HUDEP-2 (cell line): ENCODE measurements at regions not wholly inside any gene's neighbourhood (a gene's known extent, or its start where the extent isn't known, plus 50 kb on each side); places are given as distances from the start of the nearest gene placed in this dataset.
"Not testable (repeated sequence)": the region's sequence is repeated elsewhere in the genome, so short reads cannot be mapped to it uniquely, and the experiment has no call there.

Experiments used
- DNase-seq, 76 experiments: peaks; one replicate each; lab custom pipeline; 2025; ENCODE audit not compliant: unreplicated experiment in 76 of 76; lab: John Stamatoyannopoulos, UW

DNA sequence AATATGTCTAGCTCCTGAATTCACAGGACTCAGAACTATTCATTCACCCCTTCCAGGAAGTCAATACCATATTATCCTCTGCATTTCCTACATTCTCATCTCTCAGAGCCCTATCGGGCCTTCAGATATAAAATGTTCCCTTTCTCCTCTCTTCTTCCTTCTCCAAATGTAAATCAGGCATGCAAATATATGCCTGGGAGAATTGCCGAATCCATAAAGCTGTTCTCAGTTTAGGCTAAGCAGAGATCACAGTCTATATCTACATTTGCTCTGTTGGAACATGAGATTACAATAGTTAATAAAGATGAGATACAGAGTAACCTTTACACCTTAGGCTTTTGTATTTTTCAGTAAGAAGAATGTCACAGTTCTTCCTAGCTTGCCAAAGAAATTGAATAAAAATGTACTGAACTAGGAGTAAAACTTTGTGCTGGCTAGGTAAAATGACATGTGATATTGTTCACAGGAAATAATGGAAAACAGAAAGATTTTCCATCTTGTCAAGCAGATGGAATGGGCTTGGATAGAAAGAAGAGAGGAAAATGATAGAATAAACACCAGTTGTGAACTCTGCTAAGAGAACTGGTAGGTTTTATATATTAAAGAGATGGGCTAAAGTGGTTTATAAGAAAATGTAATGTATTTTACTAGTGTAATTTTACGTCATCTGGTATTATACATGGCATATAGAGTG lies 161.5 kb downstream of the NRIP1 start:
- no peak for DNase-seq

- DNase-seq, result no peak
Measured at GRCh38 chr21:14901482-14901958, 163.3 kb downstream of the NRIP1 start.

GRCh38 chr21:14900611-14901010 lies 164.2 kb downstream of the NRIP1 start:
- DNase-seq, result no peak

- no peak for DNase-seq
Measured at GRCh38 chr21:14900058-14900457, 164.7 kb downstream of the NRIP1 start.

DNA sequence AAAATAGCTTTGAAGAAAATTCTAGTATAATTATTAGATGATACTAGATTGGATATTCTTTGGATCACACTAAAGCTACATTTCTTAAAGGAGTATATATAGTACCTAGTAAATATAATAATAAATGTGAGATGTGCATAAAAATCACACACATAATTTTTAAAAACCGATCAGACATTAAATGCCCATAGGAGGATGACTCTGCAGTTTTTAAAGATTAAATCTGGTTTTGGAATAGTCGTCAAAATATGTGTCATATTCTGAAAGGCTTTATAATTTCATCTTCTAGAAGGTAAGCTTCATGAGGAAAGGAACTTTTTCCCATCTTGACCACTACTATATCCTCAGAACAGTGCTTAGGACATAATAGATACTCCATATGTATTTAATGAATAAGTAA lies 169.0 kb downstream of the NRIP1 start:
- DNase-seq, result no peak

GRCh38 chr21:14890141-14890540 lies 174.7 kb downstream of the NRIP1 start:
- no peak for DNase-seq

- no peak for DNase-seq
Measured at GRCh38 chr21:14889080-14889810, 175.6 kb downstream of the NRIP1 start.

- no peak for DNase-seq
Measured at GRCh38 chr21:14888202-14888601, 176.6 kb downstream of the NRIP1 start.

GRCh38 chr21:14886001-14886400 lies 178.8 kb downstream of the NRIP1 start:
- DNase-seq, result no peak

DNA sequence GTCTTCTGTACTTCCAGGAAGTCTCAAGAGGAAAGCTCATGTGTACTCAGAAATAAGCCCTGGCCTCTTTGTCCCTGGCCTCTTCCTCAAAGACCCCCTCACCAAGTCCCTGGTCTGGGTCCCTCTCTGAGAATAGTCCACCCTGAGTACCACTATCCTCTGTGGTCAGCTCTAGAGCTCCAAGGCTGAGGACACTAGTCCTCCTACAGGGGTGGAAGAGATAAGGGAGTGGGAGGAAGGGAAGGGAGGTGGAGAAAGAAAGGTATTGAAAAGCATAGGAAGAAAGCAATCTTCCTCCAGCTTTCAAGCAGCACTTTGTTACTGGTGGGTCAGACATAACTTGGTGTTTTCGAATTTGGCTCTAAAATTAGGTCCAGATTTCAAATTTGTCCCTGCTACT lies 181.4 kb downstream of the NRIP1 start:
- DNase-seq, result no peak

GRCh38 chr21:14882545-14882944 lies 182.3 kb downstream of the NRIP1 start:
- DNase-seq, result not testable (repeated sequence)

GRCh38 chr21:14881863-14882499 lies 182.8 kb downstream of the NRIP1 start:
- no peak for DNase-seq

GRCh38 chr21:14880922-14881321 lies 183.9 kb downstream of the NRIP1 start:
- DNase-seq, result no peak

DNA sequence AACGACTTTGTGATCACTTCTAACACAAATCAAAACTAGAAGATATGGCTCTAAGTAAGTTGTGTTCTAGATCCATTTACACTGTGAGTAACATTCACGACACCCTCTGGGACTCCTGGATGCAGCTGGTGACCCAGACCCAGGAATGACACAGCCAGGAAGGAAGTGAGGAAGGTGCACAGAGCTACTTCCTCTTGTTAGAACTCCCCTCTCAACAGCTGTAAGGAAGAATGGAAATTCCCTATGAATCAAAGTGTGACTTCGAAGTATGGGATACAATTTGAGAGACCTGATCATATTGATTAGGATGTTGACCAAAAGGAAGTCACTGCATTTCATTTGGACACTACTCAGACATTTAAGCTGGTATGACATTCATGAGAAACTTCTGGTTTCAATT lies 185.3 kb downstream of the NRIP1 start:
- no peak for DNase-seq

- no peak for DNase-seq
Measured at GRCh38 chr21:14878971-14879370, 185.8 kb downstream of the NRIP1 start.

- DNase-seq, result no peak
Measured at GRCh38 chr21:14877581-14878228, 187.1 kb downstream of the NRIP1 start.

DNA sequence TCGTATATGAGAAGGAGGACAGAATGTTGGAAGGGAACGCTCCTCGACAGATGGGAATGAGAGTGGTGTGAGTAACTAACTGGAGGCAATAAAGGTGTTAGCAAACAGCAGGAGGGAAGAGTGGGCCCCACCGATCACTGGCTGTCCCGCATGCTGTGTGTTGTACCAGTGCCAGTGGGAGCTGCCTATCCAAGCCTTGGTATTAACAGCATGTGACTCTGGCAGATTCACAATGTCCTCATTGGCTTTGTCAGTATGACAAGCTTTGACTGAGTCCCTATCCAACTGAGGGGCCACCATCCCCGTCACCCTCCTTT lies 188.3 kb downstream of the NRIP1 start:
- no peak for DNase-seq

DNA sequence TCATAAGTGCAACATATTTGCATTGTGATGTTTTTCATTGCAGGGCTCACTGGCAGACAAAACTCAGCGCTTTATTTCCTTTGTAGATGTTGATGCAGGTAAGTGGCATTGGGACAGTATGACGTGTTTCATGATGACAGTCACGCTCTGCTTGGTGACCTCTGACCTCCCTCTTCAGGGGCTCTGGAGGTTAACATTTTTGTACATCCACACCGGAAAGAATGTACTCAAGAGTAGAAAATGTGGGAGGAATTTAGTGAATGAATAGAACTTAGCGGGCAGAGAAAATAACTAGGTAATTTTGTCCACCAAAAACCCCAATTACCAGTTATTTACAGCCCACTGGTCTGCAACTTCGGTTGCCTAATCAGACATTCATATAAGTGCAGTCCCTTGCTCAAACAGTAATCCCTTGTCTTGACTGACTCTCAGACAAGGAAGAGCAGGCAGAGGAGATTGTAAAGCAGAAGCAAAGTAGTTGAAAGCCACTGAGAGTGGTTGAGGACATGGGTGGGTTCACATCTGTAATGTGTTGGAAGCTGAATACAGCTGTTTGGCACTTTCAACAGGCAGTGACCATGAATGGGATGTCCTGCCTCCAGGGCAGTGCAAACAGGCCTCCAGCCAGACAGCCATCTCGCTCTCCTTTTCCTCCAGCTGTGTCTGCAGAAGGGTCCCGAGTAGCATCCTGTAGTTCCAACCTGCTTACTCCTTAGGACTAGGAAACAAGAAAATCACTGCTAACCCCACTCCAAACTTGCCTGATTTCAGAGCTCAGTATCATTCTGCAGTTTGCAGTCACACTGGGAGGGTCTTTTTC lies 188.9 kb downstream of the NRIP1 start:
- no peak for DNase-seq

DNA sequence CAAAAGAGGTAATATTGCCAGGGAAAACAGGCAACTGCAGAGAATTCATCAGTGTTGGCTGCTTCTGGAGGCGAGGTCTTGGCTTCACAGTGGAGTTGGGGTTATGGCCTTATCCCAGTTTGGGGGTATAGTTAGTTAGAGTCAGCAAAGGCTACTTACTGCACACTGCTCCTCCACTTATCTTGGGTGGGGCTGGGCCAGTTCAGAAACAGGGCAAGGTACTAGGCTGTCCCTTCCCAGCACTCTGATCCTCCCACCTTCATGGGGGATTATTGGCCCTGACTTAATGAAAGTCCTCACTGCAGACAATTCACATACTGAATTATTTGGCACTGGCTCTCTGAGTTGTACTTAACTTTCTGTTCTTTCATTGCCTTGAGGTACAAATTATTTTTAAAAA lies 189.6 kb downstream of the NRIP1 start:
- DNase-seq, result no peak

DNA sequence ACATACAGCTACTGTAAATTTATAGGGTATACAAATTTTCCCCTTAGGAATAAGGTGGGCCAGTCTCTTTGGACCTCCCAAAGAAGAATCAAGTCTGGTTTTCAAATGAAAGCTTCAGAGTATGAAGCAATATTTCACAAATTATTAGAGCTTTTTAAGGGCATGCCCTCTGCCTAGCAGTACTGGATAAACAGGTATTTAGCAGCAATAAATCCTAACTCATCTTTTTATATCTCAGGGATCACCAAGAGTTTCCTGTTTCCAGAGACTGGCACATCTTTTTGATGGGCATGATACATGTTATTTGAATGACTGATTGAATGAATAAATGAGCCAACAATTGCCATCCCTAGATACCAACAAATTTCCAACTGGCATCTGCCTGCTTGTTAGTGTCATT lies 190.4 kb downstream of the NRIP1 start:
- no peak for DNase-seq

DNA sequence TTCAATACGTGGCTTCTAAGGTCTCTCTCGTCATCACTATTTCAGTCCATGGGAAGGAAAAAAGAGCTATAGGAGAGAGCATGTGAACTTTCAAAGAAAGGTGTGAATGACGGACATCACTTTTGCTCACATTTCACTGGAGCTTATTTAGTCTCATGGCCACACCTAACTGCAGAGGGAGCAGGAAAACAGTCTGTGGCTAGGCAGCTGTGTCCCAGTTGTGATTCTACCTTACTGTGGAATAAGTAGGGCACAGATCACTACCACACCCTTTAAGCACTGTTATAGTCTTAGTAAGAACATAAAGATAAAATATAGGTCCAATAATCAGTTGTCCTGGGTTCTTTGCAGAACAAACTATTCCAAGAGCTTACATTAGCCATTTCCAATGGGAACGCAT lies 192.9 kb downstream of the NRIP1 start:
- no peak for DNase-seq
